ENCODE measurements at regions not wholly inside any gene's neighbourhood (a gene's known extent, or its start where the extent isn't known, plus 50 kb on each side); places are given as distances from the start of the nearest gene placed in this dataset.

DNA sequence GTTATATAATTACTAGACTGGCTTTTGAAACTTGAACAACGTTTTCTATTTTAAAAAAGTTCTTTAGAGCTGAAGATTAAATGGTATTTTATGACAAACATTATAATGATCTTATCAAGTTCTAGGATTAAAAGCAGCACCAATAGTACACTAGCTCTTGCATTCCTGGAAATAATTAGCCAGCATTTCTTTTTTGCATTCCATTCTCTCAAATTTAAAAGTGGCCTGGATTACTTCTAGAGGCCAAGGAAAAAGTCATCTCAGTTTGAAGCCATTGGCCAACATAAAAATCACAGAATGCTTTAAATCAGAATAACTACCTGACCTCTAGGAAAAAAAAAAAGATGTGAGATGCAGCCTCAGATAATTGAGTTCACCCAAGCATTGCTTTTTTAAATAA, 1326.4 kb upstream of the SORCS1 start:
- Mint-ChIP-seq H3K4me3 (no peak overlapping the region), H3K36me3 (ENCODE audit: low read depth) (no peaks in the 10 kb centered on the region), H3K9me3 (no peaks in the 10 kb centered on the region), H3K4me1 (no peaks in the 10 kb centered on the region), H3K27ac (ENCODE audit: unreplicated experiment) (no peak overlapping the region), H3K27me3 (ENCODE audit: low read depth) (no peaks in the 10 kb centered on the region)
- no peak for TF ChIP-seq CTCF (conservative IDR thresholded peaks at IDR 0.05)
- no peak for DNase-seq (ENCODE audit: low read depth, low spot score)

DNA sequence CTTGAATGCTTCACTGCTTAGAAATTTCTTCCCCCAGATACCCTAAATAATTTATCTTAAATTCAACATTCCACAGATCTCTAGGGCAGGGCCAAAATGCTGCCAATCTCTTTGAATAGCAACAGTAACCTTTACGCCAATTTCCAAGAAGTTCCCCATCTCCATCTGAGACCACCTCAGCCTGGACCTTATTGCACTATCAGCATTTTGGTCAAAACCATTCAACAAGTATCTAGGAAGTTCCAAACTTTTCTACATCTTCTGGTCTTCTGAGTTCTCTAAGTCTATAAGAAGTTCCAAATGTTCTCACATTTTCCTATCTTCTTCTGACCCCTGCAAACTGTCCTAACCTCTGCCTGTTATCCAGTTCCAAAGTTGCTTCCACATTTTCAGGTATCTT, 1306.9 kb upstream of the SORCS1 start:
- DNase-seq (ENCODE audit: low read depth, low spot score) = no peak
- Mint-ChIP-seq H3K27ac (ENCODE audit: unreplicated experiment) (no peak overlapping the region), H3K4me3 (no peak overlapping the region), H3K9me3 (peaks cover 9% of the 10 kb centered on the region), H3K27me3 (ENCODE audit: low read depth) (peaks cover 32% of the 10 kb centered on the region), H3K36me3 (ENCODE audit: low read depth) (peaks cover 2% of the 10 kb centered on the region), H3K4me1 (peaks cover 5% of the 10 kb centered on the region)
- no peak for TF ChIP-seq CTCF (conservative IDR thresholded peaks at IDR 0.05)

DNA sequence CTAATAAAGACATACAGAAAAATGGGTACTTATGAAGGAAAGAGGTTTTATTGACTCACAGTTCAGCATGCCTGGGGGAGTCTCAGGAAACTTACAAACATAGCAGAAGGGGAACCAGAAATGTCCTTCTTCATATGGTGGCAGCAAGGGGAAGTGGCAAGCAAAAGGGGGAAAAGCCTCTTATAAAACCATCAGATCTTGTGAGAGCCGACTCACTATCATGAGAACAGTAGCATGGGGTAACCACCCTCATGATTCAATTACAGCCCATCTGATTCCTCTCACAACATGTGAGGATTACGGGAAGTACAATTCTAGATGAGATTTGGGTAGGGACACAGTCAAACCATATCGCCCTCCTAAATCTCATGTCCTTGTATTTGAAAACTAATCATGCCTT, 1305.4 kb upstream of the SORCS1 start:
- H3K36me3 Mint-ChIP-seq (ENCODE audit: low read depth) = peaks cover 2% of the 10 kb centered on the region
- H3K4me1 Mint-ChIP-seq = peaks cover 5% of the 10 kb centered on the region

DNA sequence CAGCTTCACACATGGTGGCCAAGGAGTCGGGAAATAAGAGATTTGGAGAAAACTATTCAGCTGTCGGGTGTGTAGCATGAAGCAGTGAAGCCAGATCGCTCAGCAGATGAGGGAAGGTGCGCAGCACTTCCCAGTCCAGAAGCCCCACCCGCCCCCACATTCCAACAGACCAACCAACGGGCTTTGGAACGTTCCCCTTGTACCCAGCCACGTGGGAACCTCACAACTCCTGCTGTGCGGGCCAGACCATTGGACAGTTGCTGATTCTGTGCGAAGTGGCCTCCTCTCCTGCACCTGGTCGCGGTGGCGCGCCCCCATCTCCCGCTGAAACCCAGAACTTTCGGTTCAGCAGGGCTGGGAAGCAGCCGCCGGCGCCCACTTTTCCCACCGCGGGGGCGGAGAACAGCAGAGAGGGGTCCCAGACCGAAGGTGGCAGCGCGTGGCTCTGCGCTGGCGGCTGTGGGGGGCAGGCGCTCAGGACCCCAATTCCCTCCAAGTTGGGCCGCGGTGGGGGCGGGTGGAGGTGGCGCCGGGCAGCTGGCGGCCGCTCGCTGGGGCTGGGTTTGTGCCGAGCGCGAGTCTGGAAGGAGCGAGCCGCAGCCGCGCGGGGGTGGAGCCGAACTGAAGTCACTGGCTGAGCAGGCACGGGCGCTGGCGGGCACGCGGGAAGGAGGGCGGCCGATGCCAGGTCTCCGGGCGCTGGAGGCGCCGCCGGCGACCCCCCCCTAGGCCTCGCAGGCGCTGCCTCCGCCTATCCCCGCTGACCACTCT, 1301.5 kb upstream of the SORCS1 start:
- Mint-ChIP-seq H3K4me1 (peaks cover 5% of the 10 kb centered on the region), H3K27ac (ENCODE audit: unreplicated experiment) (no peak overlapping the region), H3K36me3 (ENCODE audit: low read depth) (peaks cover 2% of the 10 kb centered on the region), H3K4me3 (peak overlapping the region; percentile 61), H3K27me3 (ENCODE audit: low read depth) (peaks cover 59% of the 10 kb centered on the region), H3K9me3 (peaks cover 3% of the 10 kb centered on the region)
- TF ChIP-seq CTCF (conservative IDR thresholded peaks at IDR 0.05) = no peak
- peak; percentile 24 for DNase-seq (ENCODE audit: low read depth, low spot score)

More for the DNA sequence above, 1305.4 kb upstream of the SORCS1 start:
- no peak for DNase-seq (ENCODE audit: low read depth, low spot score)
- peaks cover 44% of the 10 kb centered on the region for H3K27me3 Mint-ChIP-seq (ENCODE audit: low read depth)
- TF ChIP-seq CTCF (conservative IDR thresholded peaks at IDR 0.05) = no peak
- H3K4me3 Mint-ChIP-seq = no peak overlapping the region
- H3K27ac Mint-ChIP-seq (ENCODE audit: unreplicated experiment) = no peak overlapping the region
- H3K9me3 Mint-ChIP-seq = peaks cover 6% of the 10 kb centered on the region

DNA sequence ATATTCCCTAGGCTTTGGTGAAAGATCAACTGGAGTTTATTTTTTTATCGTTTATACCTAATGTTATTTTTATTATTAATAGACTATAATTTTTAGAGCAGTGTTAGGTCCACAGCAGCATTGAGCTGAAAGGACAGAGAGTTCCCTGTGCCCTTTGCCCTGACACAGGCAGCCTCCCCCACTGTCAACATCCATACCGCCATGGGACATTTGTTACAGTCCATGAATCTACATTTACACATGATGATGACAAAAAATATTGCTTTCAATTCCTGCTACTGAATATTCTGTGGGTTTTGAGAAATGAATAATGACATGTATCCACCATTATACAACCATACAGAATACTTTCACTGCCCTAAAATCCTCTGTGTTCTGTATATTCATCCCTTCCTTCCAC, 1297.5 kb upstream of the SORCS1 start:
- Mint-ChIP-seq H3K36me3 (ENCODE audit: low read depth) (no peaks in the 10 kb centered on the region), H3K4me3 (no peak overlapping the region), H3K27ac (ENCODE audit: unreplicated experiment) (no peak overlapping the region), H3K27me3 (ENCODE audit: low read depth) (peaks cover 33% of the 10 kb centered on the region), H3K9me3 (no peaks in the 10 kb centered on the region), H3K4me1 (peaks cover 5% of the 10 kb centered on the region)
- DNase-seq (ENCODE audit: low read depth, low spot score) = no peak
- TF ChIP-seq CTCF (conservative IDR thresholded peaks at IDR 0.05) = no peak

Data from neural crest cell (in vitro differentiated cells).